IPS-NIHi11 (cell line): ENCODE measurements at regions not wholly inside any gene's neighbourhood (a gene's known extent, or its start where the extent isn't known, plus 50 kb on each side); places are given as distances from the start of the nearest gene placed in this dataset.
"Not testable (repeated sequence)": the region's sequence is repeated elsewhere in the genome, so short reads cannot be mapped to it uniquely, and the experiment has no call there.

ENCODE experiments used
- DNase-seq: peaks from one replicate; pipeline ENCODE4 v3.0.0; 2012; ENCODE audit warnings: mixed read lengths, low spot score

DNA sequence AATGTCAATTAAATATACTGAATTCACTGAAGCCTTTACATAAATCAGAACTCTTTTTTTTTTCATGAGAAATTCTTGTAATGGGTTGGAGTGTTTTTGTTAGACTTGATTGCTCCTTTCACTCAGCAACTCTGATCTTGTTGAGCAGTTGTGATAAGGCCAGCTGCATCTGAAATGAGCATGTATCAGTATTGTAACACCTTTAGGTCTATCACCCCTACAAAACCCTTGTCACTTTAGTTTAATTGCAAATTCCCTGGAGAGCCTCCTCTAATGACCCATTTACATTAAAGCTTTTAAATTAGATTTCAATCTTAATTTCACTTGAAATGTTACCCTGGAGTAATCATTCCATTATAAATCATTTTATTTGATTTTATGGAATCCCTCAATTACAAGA is 346.8 kb upstream of the TCF4 start:
- no peak for DNase-seq

- no peak for DNase-seq
Observed at GRCh38 chr18:55932675-55933074, 344.7 kb upstream of the TCF4 start.

DNA sequence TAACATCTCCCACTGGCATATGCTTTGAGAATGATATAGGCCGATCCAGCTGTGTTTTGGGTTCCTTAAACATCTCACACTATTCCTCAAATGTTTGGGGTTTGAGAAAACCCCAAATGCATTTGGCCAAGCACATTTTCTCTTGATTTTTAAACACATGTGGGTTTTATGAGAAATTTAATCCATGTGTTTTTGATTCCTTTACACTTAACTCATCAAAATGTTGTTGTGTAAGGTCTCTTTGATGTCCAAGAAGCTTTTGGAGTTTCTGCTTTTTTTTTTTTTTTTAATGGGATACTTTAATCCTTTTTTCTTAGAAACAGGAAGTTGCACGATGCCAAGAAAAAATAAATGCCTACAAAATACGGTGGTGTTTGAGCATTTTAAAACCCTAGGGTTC is 339.8 kb upstream of the TCF4 start:
- no peak for DNase-seq

DNA sequence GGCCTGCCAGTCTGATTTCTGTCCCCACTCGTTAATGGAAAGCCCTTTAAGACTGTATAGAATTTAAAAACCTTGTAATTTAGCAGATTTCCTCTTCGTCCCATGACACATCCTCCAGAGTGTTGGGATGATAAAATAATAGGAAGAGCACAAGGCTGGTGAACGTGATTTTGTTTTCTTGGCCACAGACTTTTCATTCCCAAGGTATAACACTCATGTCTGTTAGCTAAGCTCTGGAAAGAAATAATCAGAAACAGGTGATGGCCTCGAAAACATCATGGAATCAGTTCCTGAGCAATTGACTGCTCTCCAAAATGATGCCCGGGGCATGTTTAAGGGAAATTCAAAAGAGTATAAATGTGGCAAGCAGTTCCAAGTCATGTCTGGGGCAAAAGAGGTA is 337.8 kb upstream of the TCF4 start:
- no peak for DNase-seq

DNA sequence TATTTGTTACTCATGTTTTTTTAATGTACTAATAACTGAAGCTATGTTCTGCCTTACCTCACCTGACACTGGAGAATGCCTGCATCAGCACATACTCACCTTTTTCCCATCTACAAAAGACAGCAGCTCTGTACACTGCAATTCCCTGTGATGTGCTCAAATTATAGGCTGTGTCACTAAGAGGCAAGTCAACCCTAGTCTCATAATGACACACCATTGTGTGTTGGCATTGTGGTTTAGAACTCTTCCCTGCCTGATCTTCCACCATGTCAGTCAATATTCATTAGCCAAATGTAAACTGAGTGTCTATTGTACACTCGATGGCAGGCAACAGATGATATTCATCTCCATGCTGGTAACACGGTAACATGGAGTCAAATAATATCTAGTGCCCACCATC is 332.1 kb upstream of the TCF4 start:
- no peak for DNase-seq

DNA sequence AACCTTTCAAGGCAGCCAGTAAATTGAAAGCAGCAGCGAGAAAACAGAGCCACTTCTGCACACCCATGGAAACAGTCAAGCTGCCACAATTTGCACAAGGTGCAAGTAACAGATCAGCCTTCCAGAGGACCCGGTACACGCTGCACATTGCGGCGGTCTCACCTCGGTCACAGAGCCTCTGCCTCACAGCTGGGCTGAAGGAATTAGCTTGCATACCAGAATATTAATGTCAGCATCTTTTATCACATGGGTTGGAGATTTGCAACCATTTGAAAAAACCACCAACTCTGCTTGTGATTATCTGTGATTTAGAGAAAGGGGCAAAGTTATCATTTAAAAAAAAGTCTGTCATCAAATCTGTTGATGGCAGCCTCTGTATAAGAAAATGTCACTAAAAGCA is 330.5 kb upstream of the TCF4 start:
- DNase-seq, result no peak

GRCh38 chr18:55912919-55913318 is 324.9 kb upstream of the TCF4 start:
- DNase-seq, result no peak

DNA sequence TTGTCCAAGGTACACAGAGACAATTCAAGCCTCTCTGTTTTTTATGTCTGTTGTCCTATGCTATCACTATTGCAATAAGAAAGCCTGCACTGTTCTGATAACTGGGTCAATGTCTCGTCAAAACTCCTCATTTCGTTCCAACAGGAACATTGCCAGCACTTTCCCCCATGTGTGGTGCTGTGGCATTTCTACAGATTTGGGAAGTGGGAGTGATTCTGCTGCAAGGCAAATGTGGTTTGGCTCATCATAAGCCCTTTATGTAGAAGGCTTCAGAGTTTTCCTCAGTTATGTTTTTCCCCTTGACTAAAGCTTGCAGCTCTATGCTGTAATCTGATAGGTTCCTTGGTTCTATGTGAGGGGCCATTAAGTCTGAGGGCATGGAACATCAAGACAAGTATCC is 324.1 kb upstream of the TCF4 start:
- DNase-seq, result no peak

- no peak for DNase-seq
Observed at GRCh38 chr18:55910296-55910695, 322.3 kb upstream of the TCF4 start.

GRCh38 chr18:55908901-55909366 is 320.9 kb upstream of the TCF4 start:
- DNase-seq, result no peak

- no peak for DNase-seq
Observed at GRCh38 chr18:55907453-55908175, 319.6 kb upstream of the TCF4 start.

DNA sequence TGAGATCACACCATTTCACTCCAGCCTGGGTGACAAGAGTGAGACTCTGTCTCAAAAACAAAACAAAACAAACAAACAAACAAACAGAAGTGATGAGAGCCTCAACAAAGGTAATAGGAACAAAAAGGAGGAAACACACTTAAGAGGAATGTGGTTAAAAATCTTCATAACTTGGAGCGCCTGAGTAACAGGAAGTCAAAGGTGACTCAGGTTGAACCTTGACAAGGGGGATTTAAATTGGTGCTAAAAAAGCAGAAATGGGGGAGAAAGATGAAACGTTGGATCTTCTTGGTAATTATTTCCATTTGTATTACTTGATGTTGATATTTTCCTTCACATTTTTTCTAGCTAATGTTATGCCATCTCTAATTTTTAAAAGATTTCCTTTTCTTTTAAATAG is 318.5 kb upstream of the TCF4 start:
- no peak for DNase-seq

- DNase-seq, result no peak
Observed at GRCh38 chr18:55903911-55904310, 315.9 kb upstream of the TCF4 start.

DNA sequence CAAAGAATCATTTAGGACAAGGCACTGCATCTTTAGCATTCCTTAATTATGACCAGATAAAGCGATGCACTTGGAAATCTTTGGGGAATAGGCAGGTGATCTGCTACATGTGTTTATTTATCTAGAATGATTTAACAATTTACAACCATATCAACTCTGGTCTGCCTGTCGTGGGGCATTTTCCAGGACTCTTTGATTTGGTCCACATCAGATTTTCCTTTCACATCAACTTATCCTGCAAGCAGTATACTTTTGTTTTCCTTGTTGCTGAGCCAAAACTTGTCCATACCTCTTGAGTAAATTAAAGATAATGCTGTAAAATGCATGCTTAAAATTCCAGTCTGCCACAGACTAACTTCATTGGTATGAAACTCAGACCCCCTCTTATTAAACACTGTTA is 312.4 kb upstream of the TCF4 start:
- DNase-seq, result no peak

DNA sequence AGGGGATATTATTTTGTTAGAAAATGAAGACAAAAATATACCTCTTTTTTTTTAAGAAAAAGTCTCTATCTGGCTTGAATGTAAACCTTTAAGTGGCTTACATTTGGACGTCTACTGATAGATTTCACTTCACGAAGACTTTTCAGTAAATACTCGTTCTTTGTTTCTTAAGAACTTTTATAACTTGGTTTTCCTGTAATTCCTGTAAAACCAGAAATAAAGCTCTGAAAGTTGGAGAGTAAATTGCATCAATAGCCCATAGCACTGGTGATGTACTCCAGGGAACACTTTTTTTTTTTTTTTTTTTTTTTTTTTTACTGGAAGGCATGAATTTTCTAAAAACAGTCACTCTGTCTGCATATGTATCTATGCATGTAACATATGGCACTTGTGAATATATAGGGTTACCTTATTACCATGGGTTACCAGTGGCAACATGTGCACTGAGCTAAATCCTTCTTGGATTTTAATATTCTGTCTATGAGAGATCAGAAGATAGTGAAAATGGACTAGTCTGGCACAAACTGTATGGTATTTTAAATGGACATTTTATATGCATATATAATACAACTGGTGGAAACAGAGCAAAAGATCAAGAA is 309.2 kb upstream of the TCF4 start:
- DNase-seq, result no peak

- DNase-seq, result no peak
Observed at GRCh38 chr18:55893948-55894347, 306.0 kb upstream of the TCF4 start.

DNA sequence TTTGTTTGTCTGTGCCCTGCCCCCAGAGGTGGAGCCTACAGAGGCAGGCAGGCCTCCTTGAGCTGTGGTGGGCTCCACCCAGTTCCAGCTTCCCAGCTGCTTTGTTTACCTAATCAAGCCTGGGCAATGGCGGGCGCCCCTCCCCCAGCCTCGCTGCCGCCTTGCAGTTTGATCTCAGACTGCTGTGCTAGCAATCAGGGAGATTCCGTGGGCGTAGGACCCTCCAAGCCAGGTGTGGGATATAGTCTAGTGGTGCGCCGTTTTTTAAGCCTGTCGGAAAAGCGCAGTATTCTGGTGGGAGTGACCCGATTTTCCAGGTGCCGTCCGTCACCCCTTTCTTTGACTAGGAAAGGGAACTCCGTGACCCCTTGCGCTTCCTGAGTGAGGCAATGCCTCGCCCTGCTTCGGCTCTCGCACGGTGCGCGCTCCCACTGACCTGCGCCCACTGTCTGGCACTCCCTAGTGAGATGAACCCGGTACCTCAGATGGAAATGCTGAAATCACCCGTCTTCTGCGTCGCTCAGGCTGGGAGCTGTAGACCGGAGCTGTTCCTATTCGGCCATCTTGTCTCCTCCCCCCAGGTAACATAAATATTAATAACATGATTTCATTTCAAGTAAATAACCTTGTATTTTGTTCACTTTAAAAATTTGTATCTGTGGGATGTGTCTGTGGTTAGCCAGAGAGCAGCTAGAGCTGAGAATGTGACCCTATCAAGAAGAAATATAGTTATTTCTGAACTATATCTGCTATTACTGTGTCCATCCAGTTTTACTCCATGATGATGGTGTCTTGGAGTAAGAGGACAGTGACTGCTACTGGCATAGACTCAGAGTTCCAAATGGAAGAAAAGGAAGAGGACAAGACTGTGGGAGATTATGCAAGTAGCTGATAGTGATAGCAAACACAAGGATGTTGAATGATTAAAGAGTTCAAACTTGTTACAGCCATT is 305.1 kb upstream of the TCF4 start:
- DNase-seq, result not testable (repeated sequence)

DNA sequence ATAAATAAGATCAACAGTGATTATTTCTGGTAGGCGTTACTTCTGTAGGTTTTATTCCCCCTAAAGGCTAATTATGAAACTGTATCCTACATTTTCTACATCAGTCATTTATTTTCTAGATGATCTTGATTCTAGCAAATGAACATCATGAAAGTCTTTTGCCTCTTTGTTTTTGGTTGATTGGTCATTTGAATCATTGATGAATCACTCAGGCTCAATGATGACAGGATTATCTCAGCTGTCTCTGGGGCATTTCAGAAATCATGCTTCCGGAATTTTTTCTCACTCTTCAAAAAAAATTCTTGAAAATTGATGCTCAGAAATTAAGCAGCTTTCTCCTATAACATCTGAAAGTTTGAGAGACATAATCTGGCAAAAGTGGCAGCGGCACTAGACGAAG is 298.9 kb upstream of the TCF4 start:
- DNase-seq, result no peak

GRCh38 chr18:55884498-55884897 is 296.5 kb upstream of the TCF4 start:
- DNase-seq, result no peak

DNA sequence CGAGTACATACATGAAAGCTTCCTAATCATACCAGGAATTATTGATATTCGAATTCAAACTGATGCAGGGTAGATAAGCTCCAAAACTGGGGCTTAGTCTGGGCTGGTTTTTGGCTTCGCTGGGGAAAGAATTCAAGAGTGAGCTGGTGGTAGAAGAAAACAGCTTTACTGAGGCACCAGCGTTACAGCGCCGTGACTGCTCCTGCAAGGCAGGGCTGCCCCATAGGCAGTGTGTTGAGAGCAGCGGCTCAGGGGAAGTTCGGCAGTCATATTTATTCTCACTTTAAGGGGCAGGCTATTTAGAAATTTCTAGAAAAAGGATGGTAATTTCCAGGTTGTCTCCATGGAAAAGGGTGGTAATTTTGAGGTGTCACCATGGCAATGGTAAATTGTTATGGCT is 292.6 kb upstream of the TCF4 start:
- DNase-seq, result no peak

GRCh38 chr18:55879331-55879730 is 291.3 kb upstream of the TCF4 start:
- DNase-seq, result no peak

GRCh38 chr18:55878224-55878623 is 290.2 kb upstream of the TCF4 start:
- DNase-seq, result no peak

DNA sequence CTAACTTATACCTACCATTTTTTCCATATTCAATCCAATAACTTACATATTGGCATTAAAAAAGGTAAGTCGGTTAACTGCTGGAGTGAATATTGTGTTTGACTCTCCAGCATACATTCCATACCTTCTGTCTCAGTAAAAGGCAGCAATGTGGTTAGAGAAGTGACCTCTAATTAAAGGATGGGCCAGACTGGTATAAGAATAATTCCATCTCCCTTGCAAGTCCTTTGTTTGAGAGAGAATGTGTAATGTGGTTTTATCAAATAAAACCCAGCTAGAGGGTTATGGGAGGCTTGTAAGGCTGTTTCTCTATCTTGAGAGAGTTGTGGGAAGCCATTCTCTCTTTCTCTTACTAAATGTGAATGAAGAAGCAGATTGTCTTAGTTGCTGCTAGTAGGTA is 289.3 kb upstream of the TCF4 start:
- DNase-seq, result no peak
